ENCODE measurements at regions not wholly inside any gene's neighbourhood (a gene's known extent, or its start where the extent isn't known, plus 50 kb on each side); places are given as distances from the start of the nearest gene placed in this dataset.

- peak; percentile 68 for DNase-seq
- no peaks in the 10 kb centered on the region for H3K36me3 ChIP-seq (replicated peaks; ENCODE audit: control insufficient read depth, insufficient read depth, low read length)
- H3K4me3 ChIP-seq (ENCODE audit: insufficient read depth, low read depth, low read length), result no peak overlapping the region
- H3K27me3 ChIP-seq (ENCODE audit: control insufficient read depth, insufficient read depth, low read length), result peaks cover 6% of the 10 kb centered on the region; the same call in 1 of the 2 replicates
Observed at GRCh38 chr2:120432293-120432975, 86.5 kb downstream of the INHBB start.

- peaks cover 6% of the 10 kb centered on the region; the same call in 1 of the 2 replicates for H3K27me3 ChIP-seq (ENCODE audit: control insufficient read depth, insufficient read depth, low read length)
- no peaks in the 10 kb centered on the region for H3K36me3 ChIP-seq (replicated peaks; ENCODE audit: control insufficient read depth, insufficient read depth, low read length)
- DNase-seq, result no peak
- no peak overlapping the region for H3K4me3 ChIP-seq (ENCODE audit: insufficient read depth, low read depth, low read length)
Observed at GRCh38 chr2:120432976-120433815, 87.3 kb downstream of the INHBB start.

GRCh38 chr2:120433816-120434290 lies 87.9 kb downstream of the INHBB start:
- DNase-seq, result no peak

GRCh38 chr2:120434492-120435308 lies 88.8 kb downstream of the INHBB start:
- no peaks in the 10 kb centered on the region for H3K36me3 ChIP-seq (replicated peaks; ENCODE audit: control insufficient read depth, insufficient read depth, low read length)
- H3K27me3 ChIP-seq (ENCODE audit: control insufficient read depth, insufficient read depth, low read length), result peaks cover 6% of the 10 kb centered on the region
- H3K4me3 ChIP-seq (ENCODE audit: insufficient read depth, low read depth, low read length), result no peak overlapping the region
- DNase-seq, result peak; percentile 83

More at GRCh38 chr2:120433816-120434290, 87.9 kb downstream of the INHBB start:
- Histone ChIP-seq H3K27me3 (ENCODE audit: control insufficient read depth, insufficient read depth, low read length) (peaks cover 6% of the 10 kb centered on the region; the same call in 1 of the 2 replicates), H3K4me3 (ENCODE audit: insufficient read depth, low read depth, low read length) (no peak overlapping the region), H3K36me3 (replicated peaks; ENCODE audit: control insufficient read depth, insufficient read depth, low read length) (no peaks in the 10 kb centered on the region)

GRCh38 chr2:120435671-120436459 lies 89.9 kb downstream of the INHBB start:
- DNase-seq, result peak; percentile 37
- peaks cover 15% of the 10 kb centered on the region for H3K27me3 ChIP-seq (ENCODE audit: control insufficient read depth, insufficient read depth, low read length)
- H3K36me3 ChIP-seq (replicated peaks; ENCODE audit: control insufficient read depth, insufficient read depth, low read length), result no peaks in the 10 kb centered on the region
- no peak overlapping the region for H3K4me3 ChIP-seq (ENCODE audit: insufficient read depth, low read depth, low read length)

GRCh38 chr2:120436460-120436739 lies 90.5 kb downstream of the INHBB start:
- H3K4me3 ChIP-seq (ENCODE audit: insufficient read depth, low read depth, low read length), result no peak overlapping the region
- no peaks in the 10 kb centered on the region for H3K36me3 ChIP-seq (replicated peaks; ENCODE audit: control insufficient read depth, insufficient read depth, low read length)
- H3K27me3 ChIP-seq (ENCODE audit: control insufficient read depth, insufficient read depth, low read length), result peaks cover 21% of the 10 kb centered on the region
- DNase-seq, result peak; percentile 41

GRCh38 chr2:120436885-120437603 lies 91.1 kb downstream of the INHBB start:
- DNase-seq, result peak; percentile 92
- H3K4me3 ChIP-seq (ENCODE audit: insufficient read depth, low read depth, low read length), result no peak overlapping the region
- peaks cover 27% of the 10 kb centered on the region for H3K27me3 ChIP-seq (ENCODE audit: control insufficient read depth, insufficient read depth, low read length)
- no peaks in the 10 kb centered on the region for H3K36me3 ChIP-seq (replicated peaks; ENCODE audit: control insufficient read depth, insufficient read depth, low read length)

GRCh38 chr2:120437604-120438000 lies 91.7 kb downstream of the INHBB start:
- Histone ChIP-seq H3K36me3 (replicated peaks; ENCODE audit: control insufficient read depth, insufficient read depth, low read length) (no peaks in the 10 kb centered on the region), H3K4me3 (ENCODE audit: insufficient read depth, low read depth, low read length) (no peak overlapping the region), H3K27me3 (ENCODE audit: control insufficient read depth, insufficient read depth, low read length) (peaks cover 33% of the 10 kb centered on the region)
- no peak for DNase-seq

GRCh38 chr2:120438301-120439066 lies 92.5 kb downstream of the INHBB start:
- H3K27me3 ChIP-seq (ENCODE audit: control insufficient read depth, insufficient read depth, low read length), result peaks cover 40% of the 10 kb centered on the region

GRCh38 chr2:120439067-120439368 lies 93.1 kb downstream of the INHBB start:
- Histone ChIP-seq H3K4me3 (ENCODE audit: insufficient read depth, low read depth, low read length) (no peak overlapping the region), H3K36me3 (replicated peaks; ENCODE audit: control insufficient read depth, insufficient read depth, low read length) (no peaks in the 10 kb centered on the region), H3K27me3 (ENCODE audit: control insufficient read depth, insufficient read depth, low read length) (peaks cover 41% of the 10 kb centered on the region)
- peak; percentile 36 for DNase-seq

More at GRCh38 chr2:120438301-120439066, 92.5 kb downstream of the INHBB start:
- peak; percentile 19 for DNase-seq
- Histone ChIP-seq H3K36me3 (replicated peaks; ENCODE audit: control insufficient read depth, insufficient read depth, low read length) (no peaks in the 10 kb centered on the region), H3K4me3 (ENCODE audit: insufficient read depth, low read depth, low read length) (no peak overlapping the region)

GRCh38 chr2:120439637-120440384 lies 93.9 kb downstream of the INHBB start:
- peaks cover 45% of the 10 kb centered on the region for H3K27me3 ChIP-seq (ENCODE audit: control insufficient read depth, insufficient read depth, low read length)
- no peaks in the 10 kb centered on the region for H3K36me3 ChIP-seq (replicated peaks; ENCODE audit: control insufficient read depth, insufficient read depth, low read length)
- H3K4me3 ChIP-seq (ENCODE audit: insufficient read depth, low read depth, low read length), result no peak overlapping the region
- no peak for DNase-seq

- H3K27me3 ChIP-seq (ENCODE audit: control insufficient read depth, insufficient read depth, low read length), result peaks cover 51% of the 10 kb centered on the region
- DNase-seq, result peak; percentile 35
- no peaks in the 10 kb centered on the region for H3K36me3 ChIP-seq (replicated peaks; ENCODE audit: control insufficient read depth, insufficient read depth, low read length)
- no peak overlapping the region for H3K4me3 ChIP-seq (ENCODE audit: insufficient read depth, low read depth, low read length)
Observed at GRCh38 chr2:120440521-120441350, 94.8 kb downstream of the INHBB start.

All from H7 (cell line).